Neural cell (in vitro differentiated cells): ENCODE measurements at regions not wholly inside any gene's neighbourhood (a gene's known extent, or its start where the extent isn't known, plus 50 kb on each side); places are given as distances from the start of the nearest gene placed in this dataset.

Experiments
- EP300 ChIP-seq: fragments of 450-650 bp; conservative IDR thresholded peaks from 2 replicates; pipeline ENCODE4 v1.6.1; 2014; ENCODE audit warnings: antibody characterized with exemption, mild to moderate bottlenecking, moderate library complexity; ENCODE audit not compliant: poor library complexity, severe bottlenecking
- EZH2 ChIP-seq: fragments of 200-600, 300-800 bp; shearing (Covaris generic), sonication (generic); IDR thresholded peaks from 2 replicates; pipeline ENCODE4 v1.6.1; 2014; ENCODE audit warnings: antibody characterized with exemption, low read length, borderline replicate concordance, mild to moderate bottlenecking; ENCODE audit not compliant: insufficient read depth, poor library complexity, severe bottlenecking
- MXI1 ChIP-seq: fragments of 450-650 bp; conservative IDR thresholded peaks from 2 replicates; pipeline ENCODE4 v1.6.1; 2014; ENCODE audit warnings: antibody characterized with exemption, mild to moderate bottlenecking; ENCODE audit not compliant: poor library complexity, severe bottlenecking
- POLR2AphosphoS5 ChIP-seq: IDR thresholded peaks from 2 replicates; pipeline ENCODE4 v1.6.1; 2012
- RAD21 ChIP-seq: fragments of 450-650 bp; conservative IDR thresholded peaks from 2 replicates; pipeline ENCODE4 v1.6.1; 2014; ENCODE audit warnings: antibody characterized with exemption, mild to moderate bottlenecking, moderate library complexity
- SMC3 ChIP-seq: fragments of 450-650 bp; conservative IDR thresholded peaks from 2 replicates; pipeline ENCODE4 v1.6.1; 2014; ENCODE audit warnings: antibody characterized with exemption, mild to moderate bottlenecking, moderate library complexity; ENCODE audit not compliant: poor library complexity
- TAF1 ChIP-seq: IDR thresholded peaks from 2 replicates; pipeline ENCODE4 v1.6.1; 2012; ENCODE audit warnings: low read depth
- TF ChIP-seq, protein P1 (sequence below): fragments of 450-650 bp; IDR thresholded peaks from 2 replicates; pipeline ENCODE4 v1.5.1; 2014; ENCODE audit warnings: antibody characterized with exemption, mild to moderate bottlenecking, moderate library complexity; ENCODE audit not compliant: poor library complexity, severe bottlenecking
- TF ChIP-seq, protein P2 (sequence below): IDR thresholded peaks from 2 replicates; pipeline ENCODE4 v1.6.1; 2012; ENCODE audit warnings: borderline replicate concordance

DNA sequence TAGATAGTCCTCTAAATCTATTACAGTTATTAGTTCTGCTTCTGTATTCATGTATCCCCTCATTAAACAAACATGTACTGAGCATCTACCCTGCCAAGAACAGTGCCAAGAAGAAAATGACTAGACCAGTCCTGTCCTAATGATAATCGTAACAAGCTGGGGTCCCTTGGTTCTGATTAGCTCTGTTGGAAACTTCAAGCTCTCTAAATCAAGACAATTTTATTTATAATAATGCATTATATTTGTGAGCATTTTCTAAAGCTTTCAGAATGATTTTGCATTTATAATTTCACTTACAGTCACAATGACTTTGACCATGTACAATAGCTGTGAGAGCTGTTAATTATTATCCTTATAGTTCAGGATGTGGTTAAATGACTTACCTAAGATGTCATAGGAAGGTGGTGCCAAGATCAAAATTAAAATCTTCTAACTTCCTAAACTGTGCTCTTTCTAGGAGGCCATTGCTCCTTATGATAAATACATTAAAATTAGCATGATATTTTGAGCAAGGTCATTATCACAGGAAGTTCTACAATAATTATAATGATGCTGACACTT lies 336.5 kb upstream of the SLC39A10 start:
- TF ChIP-seq, protein P1, sequence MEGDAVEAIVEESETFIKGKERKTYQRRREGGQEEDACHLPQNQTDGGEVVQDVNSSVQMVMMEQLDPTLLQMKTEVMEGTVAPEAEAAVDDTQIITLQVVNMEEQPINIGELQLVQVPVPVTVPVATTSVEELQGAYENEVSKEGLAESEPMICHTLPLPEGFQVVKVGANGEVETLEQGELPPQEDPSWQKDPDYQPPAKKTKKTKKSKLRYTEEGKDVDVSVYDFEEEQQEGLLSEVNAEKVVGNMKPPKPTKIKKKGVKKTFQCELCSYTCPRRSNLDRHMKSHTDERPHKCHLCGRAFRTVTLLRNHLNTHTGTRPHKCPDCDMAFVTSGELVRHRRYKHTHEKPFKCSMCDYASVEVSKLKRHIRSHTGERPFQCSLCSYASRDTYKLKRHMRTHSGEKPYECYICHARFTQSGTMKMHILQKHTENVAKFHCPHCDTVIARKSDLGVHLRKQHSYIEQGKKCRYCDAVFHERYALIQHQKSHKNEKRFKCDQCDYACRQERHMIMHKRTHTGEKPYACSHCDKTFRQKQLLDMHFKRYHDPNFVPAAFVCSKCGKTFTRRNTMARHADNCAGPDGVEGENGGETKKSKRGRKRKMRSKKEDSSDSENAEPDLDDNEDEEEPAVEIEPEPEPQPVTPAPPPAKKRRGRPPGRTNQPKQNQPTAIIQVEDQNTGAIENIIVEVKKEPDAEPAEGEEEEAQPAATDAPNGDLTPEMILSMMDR, result no peak
- TF ChIP-seq EP300 (no peak), EZH2 (no peak), TAF1 (no peak), POLR2AphosphoS5 (no peak), RAD21 (no peak), MXI1 (no peak), SMC3 (no peak)
- TF ChIP-seq, protein P2, sequence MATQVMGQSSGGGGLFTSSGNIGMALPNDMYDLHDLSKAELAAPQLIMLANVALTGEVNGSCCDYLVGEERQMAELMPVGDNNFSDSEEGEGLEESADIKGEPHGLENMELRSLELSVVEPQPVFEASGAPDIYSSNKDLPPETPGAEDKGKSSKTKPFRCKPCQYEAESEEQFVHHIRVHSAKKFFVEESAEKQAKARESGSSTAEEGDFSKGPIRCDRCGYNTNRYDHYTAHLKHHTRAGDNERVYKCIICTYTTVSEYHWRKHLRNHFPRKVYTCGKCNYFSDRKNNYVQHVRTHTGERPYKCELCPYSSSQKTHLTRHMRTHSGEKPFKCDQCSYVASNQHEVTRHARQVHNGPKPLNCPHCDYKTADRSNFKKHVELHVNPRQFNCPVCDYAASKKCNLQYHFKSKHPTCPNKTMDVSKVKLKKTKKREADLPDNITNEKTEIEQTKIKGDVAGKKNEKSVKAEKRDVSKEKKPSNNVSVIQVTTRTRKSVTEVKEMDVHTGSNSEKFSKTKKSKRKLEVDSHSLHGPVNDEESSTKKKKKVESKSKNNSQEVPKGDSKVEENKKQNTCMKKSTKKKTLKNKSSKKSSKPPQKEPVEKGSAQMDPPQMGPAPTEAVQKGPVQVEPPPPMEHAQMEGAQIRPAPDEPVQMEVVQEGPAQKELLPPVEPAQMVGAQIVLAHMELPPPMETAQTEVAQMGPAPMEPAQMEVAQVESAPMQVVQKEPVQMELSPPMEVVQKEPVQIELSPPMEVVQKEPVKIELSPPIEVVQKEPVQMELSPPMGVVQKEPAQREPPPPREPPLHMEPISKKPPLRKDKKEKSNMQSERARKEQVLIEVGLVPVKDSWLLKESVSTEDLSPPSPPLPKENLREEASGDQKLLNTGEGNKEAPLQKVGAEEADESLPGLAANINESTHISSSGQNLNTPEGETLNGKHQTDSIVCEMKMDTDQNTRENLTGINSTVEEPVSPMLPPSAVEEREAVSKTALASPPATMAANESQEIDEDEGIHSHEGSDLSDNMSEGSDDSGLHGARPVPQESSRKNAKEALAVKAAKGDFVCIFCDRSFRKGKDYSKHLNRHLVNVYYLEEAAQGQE, result no peak
